ENCODE measurements at regions not wholly inside any gene's neighbourhood (a gene's known extent, or its start where the extent isn't known, plus 50 kb on each side); places are given as distances from the start of the nearest gene placed in this dataset.

DNA sequence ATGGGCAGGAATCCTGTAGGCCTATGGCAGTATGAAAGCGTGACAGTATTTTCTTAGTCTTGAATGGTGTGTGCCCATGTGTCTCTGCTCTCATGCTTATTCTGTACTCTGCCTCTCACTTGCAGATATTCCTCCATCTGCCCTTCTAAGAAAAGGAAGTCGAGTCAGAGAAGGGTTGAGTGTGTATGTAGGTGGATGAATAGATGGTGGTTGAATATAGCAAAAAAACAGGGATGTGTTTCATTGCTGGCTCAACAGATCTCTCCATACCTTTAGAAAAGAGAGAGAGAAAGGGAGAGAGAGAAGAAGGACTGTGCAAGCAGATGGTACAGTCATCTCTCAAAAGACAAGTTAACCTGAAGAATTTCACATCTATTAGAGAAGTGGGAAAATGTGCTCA lies 381.5 kb downstream of the FBXW7 start:
- H3K4me3 Mint-ChIP-seq, result no peak overlapping the region
- peaks cover 4% of the 10 kb centered on the region for H3K27me3 Mint-ChIP-seq
- H3K27ac Mint-ChIP-seq, result no peak overlapping the region
- H3K9me3 Mint-ChIP-seq, result no peaks in the 10 kb centered on the region
- H3K4me1 Mint-ChIP-seq, result no peaks in the 10 kb centered on the region
- H3K36me3 Mint-ChIP-seq, result no peaks in the 10 kb centered on the region
- no peak for DNase-seq (ENCODE audit: low spot score in 2 of 2)
- no peak for ATAC-seq (ENCODE audit: low read depth)

DNA sequence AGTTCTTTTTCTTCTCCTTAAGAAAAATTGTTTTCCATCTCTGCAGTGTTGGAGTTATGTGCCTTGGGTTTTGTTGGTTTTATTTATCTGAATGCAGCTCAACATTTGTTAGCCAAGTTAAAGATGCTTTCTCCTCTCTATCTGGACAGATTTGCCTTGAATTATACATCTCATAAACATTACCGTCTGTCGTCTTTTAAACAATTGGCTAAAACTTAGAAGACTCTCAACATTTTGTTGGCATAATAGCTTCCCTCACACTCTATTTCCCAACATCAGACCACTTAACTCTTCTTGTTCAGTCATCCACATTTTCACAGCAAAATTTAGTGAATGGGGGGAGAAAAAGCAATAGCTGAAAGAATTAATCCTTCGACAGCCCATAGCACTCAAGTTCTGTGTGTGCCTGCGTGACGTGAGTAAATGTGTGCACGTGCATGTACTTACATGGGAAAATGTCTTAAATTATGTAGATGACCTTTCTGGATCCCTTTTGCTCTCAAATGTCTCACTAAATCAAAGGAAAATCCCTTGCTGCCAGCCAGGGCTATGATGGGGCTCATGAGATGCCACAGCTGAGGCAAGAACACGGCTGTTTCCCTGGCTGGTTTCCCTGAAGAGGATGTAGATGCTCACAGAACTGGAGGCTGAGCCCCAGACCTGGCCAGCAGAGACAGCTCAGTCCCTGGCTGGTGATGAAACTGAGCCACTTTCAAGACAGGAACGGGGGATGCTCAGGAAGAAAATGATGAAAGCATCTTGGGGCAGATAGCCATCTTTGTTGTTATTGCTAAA lies 382.2 kb downstream of the FBXW7 start:
- Mint-ChIP-seq H3K27ac (no peak overlapping the region), H3K27me3 (peaks cover 6% of the 10 kb centered on the region), H3K9me3 (no peaks in the 10 kb centered on the region), H3K4me3 (no peak overlapping the region), H3K36me3 (no peaks in the 10 kb centered on the region), H3K4me1 (no peaks in the 10 kb centered on the region)
- no peak for ATAC-seq (ENCODE audit: low read depth)
- DNase-seq (ENCODE audit: low spot score in 2 of 2), result no peak

DNA sequence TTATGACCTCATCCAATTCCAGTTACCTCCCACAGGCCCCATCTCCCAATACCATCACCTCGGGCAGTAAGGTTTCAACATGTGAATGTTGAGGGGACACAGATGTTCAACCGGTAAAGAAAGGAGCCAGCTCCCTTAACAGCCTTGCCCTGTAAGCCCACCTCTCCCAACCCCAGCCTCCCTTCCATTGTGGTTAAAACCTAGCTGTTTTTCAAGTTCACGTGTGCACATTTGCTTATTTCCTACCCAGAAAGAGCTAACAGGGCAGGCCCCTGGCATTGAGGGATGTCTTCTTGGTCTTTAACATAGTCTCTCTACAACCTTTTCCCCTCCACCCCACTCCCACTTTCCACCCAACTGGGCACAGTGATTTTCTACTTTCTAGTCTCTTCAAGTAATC lies 385.7 kb downstream of the FBXW7 start:
- H3K27me3 Mint-ChIP-seq, result peaks cover 8% of the 10 kb centered on the region
- peaks cover 10% of the 10 kb centered on the region for H3K9me3 Mint-ChIP-seq
- H3K4me1 Mint-ChIP-seq, result no peaks in the 10 kb centered on the region
- no peak overlapping the region for H3K4me3 Mint-ChIP-seq
- no peak for ATAC-seq (ENCODE audit: low read depth)
- H3K36me3 Mint-ChIP-seq, result peaks cover 6% of the 10 kb centered on the region
- no peak for DNase-seq (ENCODE audit: low spot score in 2 of 2)
- H3K27ac Mint-ChIP-seq, result no peak overlapping the region

DNA sequence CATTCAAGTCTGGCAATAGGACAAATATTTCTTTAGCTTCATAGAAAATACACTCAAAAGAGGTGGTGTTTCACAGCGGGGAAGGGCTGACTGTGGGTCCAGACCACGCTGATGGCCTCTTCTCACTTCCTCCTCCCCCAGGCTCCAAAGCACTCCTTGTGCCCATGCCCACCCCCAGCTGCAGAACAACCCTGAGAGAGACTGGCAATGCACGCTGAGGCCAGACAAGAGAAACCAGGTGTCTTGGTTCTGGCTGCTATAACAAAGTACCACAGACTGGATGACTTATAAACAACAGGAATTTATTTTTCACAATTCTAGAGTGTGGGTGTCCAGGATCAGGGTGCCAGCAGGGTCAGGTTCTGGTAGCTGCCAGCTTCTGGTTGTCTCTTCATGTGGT lies 386.1 kb downstream of the FBXW7 start:
- no peaks in the 10 kb centered on the region for H3K4me1 Mint-ChIP-seq
- peaks cover 11% of the 10 kb centered on the region for H3K9me3 Mint-ChIP-seq
- no peak overlapping the region for H3K27ac Mint-ChIP-seq
- DNase-seq (ENCODE audit: low spot score in 2 of 2), result no peak
- ATAC-seq (ENCODE audit: low read depth), result no peak
- peaks cover 6% of the 10 kb centered on the region for H3K36me3 Mint-ChIP-seq
- peaks cover 6% of the 10 kb centered on the region for H3K27me3 Mint-ChIP-seq
- H3K4me3 Mint-ChIP-seq, result no peak overlapping the region

DNA sequence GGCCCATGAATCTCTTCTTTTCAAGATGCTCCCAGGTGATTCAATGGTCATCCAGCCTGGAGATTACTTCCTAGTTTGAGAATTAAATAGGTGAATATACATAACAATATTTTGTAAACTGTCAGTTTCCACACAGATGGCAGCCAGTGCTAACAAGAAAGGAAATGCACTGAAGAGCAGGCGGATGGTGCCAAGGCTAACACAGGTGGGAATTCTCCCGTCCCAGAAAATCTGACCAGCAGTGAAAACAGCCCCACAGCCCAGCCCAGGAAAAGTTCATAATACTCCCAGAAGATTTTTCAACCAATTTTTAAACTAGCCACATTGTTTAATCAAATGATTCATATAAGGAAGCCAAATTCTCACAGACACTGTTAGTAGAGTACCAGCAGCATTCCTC lies 387.2 kb upstream of the GATB start:
- H3K4me1 Mint-ChIP-seq, result no peaks in the 10 kb centered on the region
- H3K4me3 Mint-ChIP-seq, result no peak overlapping the region
- H3K27me3 Mint-ChIP-seq, result peaks cover 6% of the 10 kb centered on the region
- peaks cover 6% of the 10 kb centered on the region for H3K36me3 Mint-ChIP-seq
- H3K9me3 Mint-ChIP-seq, result peaks cover 13% of the 10 kb centered on the region
- no peak overlapping the region for H3K27ac Mint-ChIP-seq
- DNase-seq (ENCODE audit: low spot score in 2 of 2), result no peak
- no peak for ATAC-seq (ENCODE audit: low read depth)

DNA sequence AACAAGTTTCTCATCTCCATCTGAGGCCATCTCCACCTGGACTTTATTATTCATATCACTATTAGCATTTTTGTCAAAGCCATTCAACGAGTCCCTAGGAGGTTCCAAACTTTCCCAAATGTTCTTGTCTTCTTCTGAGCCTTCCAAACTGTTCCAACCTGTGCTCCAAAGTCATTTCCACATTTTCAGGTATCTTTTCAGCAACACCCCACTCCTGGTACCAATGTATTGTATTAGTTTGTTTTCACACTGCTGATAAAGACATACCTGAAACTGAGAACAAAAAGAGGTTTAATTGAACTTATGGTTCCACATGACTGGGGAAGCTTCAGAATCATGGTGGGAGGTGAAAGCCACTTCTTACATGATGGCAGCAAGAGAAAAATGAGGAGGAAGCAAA lies 385.4 kb upstream of the GATB start:
- Mint-ChIP-seq H3K9me3 (peaks cover 13% of the 10 kb centered on the region), H3K4me1 (no peaks in the 10 kb centered on the region), H3K27me3 (peaks cover 6% of the 10 kb centered on the region), H3K36me3 (peaks cover 6% of the 10 kb centered on the region), H3K27ac (no peak overlapping the region), H3K4me3 (no peak overlapping the region)
- ATAC-seq (ENCODE audit: low read depth) (no peak), DNase-seq (ENCODE audit: low spot score in 2 of 2) (no peak)

DNA sequence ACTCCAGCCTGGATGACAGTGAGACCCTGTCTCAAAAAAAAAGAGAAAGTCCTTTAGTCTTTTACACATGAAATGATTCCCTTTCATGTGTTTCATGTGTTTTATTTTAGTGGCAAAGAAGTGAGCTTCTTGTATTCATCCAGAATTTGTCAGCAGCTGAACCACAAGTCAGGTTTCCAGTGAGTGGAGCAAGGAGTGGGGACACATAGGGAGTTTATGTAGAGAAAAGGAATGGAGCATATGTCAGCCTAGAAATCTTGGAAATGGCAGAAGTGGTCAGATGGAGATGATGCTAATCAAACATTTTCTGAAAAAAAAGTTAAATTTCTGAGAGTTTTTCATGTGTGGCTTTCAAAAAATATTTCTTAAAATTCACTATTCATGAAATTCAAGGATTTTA lies 383.0 kb upstream of the GATB start:
- Mint-ChIP-seq H3K9me3 (peaks cover 13% of the 10 kb centered on the region), H3K27me3 (peaks cover 2% of the 10 kb centered on the region), H3K27ac (no peak overlapping the region), H3K4me1 (no peaks in the 10 kb centered on the region), H3K4me3 (no peak overlapping the region), H3K36me3 (peaks cover 6% of the 10 kb centered on the region)
- ATAC-seq (ENCODE audit: low read depth), result no peak
- no peak for DNase-seq (ENCODE audit: low spot score in 2 of 2)

DNA sequence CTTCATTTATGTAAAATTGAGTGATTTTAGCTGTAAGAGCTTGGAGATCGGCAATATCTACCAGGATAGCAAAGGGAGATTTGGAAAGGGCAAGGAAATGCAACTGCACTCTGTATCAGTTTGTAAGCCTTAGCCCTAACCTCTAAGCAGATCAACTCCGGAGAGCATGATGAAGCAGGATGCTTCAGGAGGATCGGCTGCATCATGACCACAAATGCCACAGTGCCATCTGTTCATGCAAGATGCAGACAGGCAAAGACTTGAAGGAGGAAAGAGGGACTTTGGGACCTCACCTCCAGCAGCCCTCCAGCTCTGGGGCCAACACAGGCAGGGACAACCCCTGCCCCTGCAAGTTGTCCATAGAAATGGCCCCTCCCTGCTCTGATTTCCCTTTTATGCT lies 377.6 kb upstream of the GATB start:
- Mint-ChIP-seq H3K27me3 (peaks cover 10% of the 10 kb centered on the region), H3K27ac (no peak overlapping the region), H3K4me1 (no peaks in the 10 kb centered on the region), H3K4me3 (no peak overlapping the region), H3K9me3 (no peaks in the 10 kb centered on the region), H3K36me3 (no peaks in the 10 kb centered on the region)
- ATAC-seq (ENCODE audit: low read depth) (no peak), DNase-seq (ENCODE audit: low spot score in 2 of 2) (no peak)

DNA sequence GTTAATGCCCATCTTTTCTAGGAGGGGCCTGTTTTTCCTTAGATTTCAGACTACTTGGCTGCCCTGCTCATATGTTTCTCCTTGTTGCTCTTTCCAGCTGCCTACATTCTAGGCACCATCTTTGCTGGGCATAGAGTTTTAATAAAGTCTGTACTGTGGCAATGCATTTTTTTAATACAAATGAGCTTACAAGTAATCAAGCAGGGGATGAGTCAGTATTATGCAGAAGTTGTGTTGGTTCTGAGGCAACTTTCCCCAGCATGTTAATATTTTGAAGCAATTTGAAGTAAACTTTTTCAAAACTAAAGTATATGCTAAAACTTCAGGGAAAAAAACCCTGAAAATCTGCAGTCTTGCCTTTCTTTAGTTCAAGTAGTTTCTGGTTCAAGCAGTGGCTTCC lies 372.0 kb upstream of the GATB start:
- H3K27me3 Mint-ChIP-seq, result peaks cover 15% of the 10 kb centered on the region
- no peak overlapping the region for H3K4me3 Mint-ChIP-seq
- ATAC-seq (ENCODE audit: low read depth), result no peak
- H3K36me3 Mint-ChIP-seq, result no peaks in the 10 kb centered on the region
- no peaks in the 10 kb centered on the region for H3K4me1 Mint-ChIP-seq
- peaks cover 4% of the 10 kb centered on the region for H3K9me3 Mint-ChIP-seq
- H3K27ac Mint-ChIP-seq, result no peak overlapping the region
- DNase-seq (ENCODE audit: low spot score in 2 of 2), result no peak

DNA sequence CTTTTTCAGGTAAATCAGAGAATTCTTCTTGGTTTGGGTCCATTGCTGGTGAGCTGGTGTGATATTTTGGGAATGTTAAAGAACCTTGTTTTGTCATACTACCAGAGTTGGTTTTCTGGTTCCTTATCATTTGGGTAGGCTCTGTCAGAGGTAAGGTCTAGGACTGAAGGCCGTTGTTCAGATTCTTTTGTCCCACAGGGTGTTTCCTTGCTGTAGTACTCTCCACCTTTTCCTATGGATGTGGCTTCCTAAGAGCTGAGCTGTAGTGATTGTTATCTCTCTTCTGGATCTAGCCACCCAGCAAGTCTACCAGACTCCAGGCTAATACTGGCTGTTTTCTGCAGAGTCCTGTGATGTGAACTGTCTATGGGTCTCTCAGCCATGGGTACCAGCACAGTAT lies 367.5 kb upstream of the GATB start:
- peaks cover 12% of the 10 kb centered on the region for H3K9me3 Mint-ChIP-seq
- no peak overlapping the region for H3K4me3 Mint-ChIP-seq
- peaks cover 8% of the 10 kb centered on the region for H3K27me3 Mint-ChIP-seq
- H3K36me3 Mint-ChIP-seq, result no peaks in the 10 kb centered on the region
- H3K27ac Mint-ChIP-seq, result no peak overlapping the region
- no peaks in the 10 kb centered on the region for H3K4me1 Mint-ChIP-seq
- DNase-seq (ENCODE audit: low spot score in 2 of 2) (no peak), ATAC-seq (ENCODE audit: low read depth) (no peak)

DNA sequence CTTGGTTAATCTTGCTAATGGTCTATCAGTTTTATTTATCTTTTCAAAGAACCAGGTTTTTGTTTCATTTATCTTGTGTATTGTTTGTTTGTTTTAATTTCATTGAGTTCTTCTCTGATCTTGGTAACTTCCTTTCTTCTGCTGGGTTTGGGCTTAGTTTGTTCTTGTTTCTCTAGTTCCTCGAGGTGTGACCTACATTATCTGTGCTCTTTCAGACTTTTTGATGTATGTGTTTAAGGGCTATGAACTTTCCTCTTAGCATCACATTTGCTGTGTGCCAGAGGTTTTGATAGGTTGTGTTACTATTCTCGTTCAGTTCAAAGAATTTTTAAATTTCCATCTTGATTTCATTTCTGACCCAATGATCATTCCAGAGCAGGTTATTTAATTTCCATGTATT lies 365.4 kb upstream of the GATB start:
- Mint-ChIP-seq H3K4me1 (no peaks in the 10 kb centered on the region), H3K27me3 (no peaks in the 10 kb centered on the region), H3K9me3 (peaks cover 14% of the 10 kb centered on the region), H3K36me3 (no peaks in the 10 kb centered on the region), H3K27ac (no peak overlapping the region), H3K4me3 (no peak overlapping the region)
- no peak for DNase-seq (ENCODE audit: low spot score in 2 of 2)
- no peak for ATAC-seq (ENCODE audit: low read depth)

DNA sequence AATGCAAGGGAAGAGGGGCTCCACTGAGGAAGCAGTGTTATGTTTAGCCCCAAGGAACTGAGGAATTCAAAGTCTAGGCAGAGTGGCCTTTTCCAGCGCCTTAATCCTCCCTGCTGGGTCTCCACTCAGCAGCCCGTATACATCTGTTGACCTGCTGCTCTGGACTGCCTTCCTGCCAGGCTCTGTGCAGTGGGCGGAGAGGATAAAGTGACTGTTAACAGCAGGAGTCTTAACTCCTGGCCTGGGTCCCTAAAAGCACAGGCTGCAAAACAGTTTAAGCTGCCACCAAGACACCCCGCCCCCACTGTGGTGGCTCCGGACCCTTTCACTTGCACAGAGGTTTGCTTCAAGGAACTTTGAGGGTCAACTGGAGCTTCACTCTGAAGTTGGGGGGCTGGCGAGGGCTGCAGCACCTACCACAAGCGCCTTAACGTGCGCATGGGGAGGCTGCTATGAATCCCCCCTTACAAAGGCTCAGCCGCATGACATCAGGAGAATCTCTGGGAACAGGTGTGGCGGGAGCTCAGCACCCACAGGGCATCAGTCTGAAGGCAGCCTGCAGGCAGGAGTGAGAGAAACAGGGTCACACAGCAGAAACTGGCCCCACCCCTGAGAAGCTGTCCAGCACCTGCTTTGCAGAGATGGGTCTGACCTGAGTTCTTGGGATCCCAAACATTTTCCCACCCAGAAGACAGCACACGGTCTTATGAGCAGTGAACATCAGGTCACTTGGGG lies 358.2 kb upstream of the GATB start:
- Mint-ChIP-seq H3K4me3 (no peak overlapping the region), H3K36me3 (no peaks in the 10 kb centered on the region), H3K27ac (no peak overlapping the region), H3K4me1 (peaks cover 12% of the 10 kb centered on the region), H3K27me3 (peaks cover 10% of the 10 kb centered on the region), H3K9me3 (peaks cover 3% of the 10 kb centered on the region)
- ATAC-seq (ENCODE audit: low read depth) (no peak), DNase-seq (ENCODE audit: low spot score in 2 of 2) (no peak)

DNA sequence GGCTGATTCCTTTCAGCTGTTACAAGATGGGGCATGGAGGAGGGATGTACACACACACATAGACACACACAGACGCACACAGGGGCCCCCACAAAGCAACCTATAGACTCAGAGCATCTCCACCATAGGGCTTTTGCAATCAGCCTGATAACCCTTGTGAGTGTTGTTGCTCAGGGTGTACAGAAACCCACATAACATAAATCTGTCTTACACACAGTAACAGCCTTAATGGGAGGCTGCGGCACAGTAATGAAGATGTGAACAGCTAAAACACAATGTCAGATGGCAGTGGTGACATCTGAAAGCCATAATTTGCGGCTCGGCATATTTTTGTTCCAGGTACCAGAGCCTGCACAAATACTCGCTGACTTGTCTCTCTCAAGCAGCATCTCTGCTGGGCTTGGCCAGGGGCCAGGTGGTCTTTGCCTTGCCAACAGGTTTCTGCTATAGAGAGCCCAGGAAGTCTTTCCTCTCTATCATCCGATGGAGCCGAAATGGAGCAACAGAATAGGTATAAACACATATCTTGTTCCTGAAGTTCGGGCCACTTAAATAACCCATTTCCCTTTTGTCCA lies 357.2 kb upstream of the GATB start:
- no peak overlapping the region for H3K4me3 Mint-ChIP-seq
- peaks cover 12% of the 10 kb centered on the region for H3K4me1 Mint-ChIP-seq
- peaks cover 2% of the 10 kb centered on the region for H3K9me3 Mint-ChIP-seq
- no peak overlapping the region for H3K27ac Mint-ChIP-seq
- no peaks in the 10 kb centered on the region for H3K36me3 Mint-ChIP-seq
- DNase-seq (ENCODE audit: low spot score in 2 of 2) (no peak), ATAC-seq (ENCODE audit: low read depth) (no peak)
- H3K27me3 Mint-ChIP-seq, result peaks cover 10% of the 10 kb centered on the region

DNA sequence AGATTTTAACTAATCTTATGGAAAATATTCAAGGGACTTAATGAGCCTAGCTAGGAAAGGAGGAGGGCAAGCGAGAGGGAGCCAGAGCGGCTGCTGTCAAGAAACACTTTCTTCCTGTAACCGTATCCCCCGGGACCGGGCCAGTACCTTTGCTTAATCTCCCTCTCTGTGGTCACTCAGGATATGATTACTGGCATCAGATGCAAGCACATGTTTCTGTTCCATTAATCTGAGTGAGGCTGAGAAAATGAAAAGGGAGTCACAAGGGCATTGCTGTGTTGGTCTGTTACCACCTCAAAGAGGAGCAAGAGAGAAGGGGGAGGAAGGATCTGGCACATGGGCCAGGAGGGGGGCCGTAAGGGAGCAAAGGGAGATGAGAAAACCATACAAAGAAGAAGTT lies 356.7 kb upstream of the GATB start:
- Mint-ChIP-seq H3K4me1 (peaks cover 12% of the 10 kb centered on the region), H3K36me3 (no peaks in the 10 kb centered on the region), H3K9me3 (no peaks in the 10 kb centered on the region), H3K27me3 (peaks cover 10% of the 10 kb centered on the region), H3K27ac (no peak overlapping the region), H3K4me3 (no peak overlapping the region)
- ATAC-seq (ENCODE audit: low read depth) (no peak), DNase-seq (ENCODE audit: low spot score in 2 of 2) (no peak)
